A549 (cell line): ENCODE measurements at regions not wholly inside any gene's neighbourhood (a gene's known extent, or its start where the extent isn't known, plus 50 kb on each side); places are given as distances from the start of the nearest gene placed in this dataset.

Experiments
- ATAC-seq, 2 experiments: fragments of 200-7000 bp in 1 of 2; fragments of >200 bp in 1 of 2; cut with Nextera tagmentation in 1 of 2; cut with Tn5 transposase in 1 of 2; 3 replicates each; pipeline versions ENCODE4 v1.8.0 to v1.9.1; 2018 to 2020; ENCODE audit warnings: mild to moderate bottlenecking in 1 of 2, moderate library complexity in 1 of 2
- CTCF ChIA-PET: fragments of 300-600 bp; sonication (Branson Sonifier 250); formaldehyde crosslinking; extraction: SDS; loops from one replicate; lab custom pipeline; 2021; ENCODE audit warnings: antibody characterized with exemption, inconsistent platforms; lab: Yijun Ruan, JAX
- POLR2A ChIA-PET: fragments of 350-600 bp; formaldehyde crosslinking; extraction: SDS; loops from one replicate; lab custom pipeline; 2021; ENCODE audit warnings: antibody characterized with exemption, inconsistent platforms; lab: Yijun Ruan, JAX
- DNase-seq, 2 experiments: peaks; one replicate each; pipeline versions ENCODE4 v3.0.0 to v3.0.0-alpha.2; 2011 to 2016; ENCODE audit warnings: low read depth in 1 of 2, low spot score in 1 of 2
- FAIRE-seq: peaks from 2 replicates; lab custom pipeline; 2011; peaks lifted over from hg19 to GRCh38; lab: Jason Lieb, UNC
- H3K27ac ChIP-seq, 2 experiments: fragments of >200 bp; sonication (Bioruptor Twin); formaldehyde crosslinking; 3 replicates each; pipeline ENCODE4 v1.5.1; 2016 to 2017
- H3K4me1 ChIP-seq: fragments of >200 bp; sonication (Bioruptor Twin); formaldehyde crosslinking; 3 replicates; pipeline ENCODE4 v1.6.1; 2016
- H3K4me2 ChIP-seq: fragments of >200 bp; sonication (Bioruptor Twin); formaldehyde crosslinking; 3 replicates; pipeline ENCODE4 v1.6.1; 2016
- H3K4me3 ChIP-seq: fragments of >200 bp; sonication (Bioruptor Twin); formaldehyde crosslinking; 3 replicates; pipeline ENCODE4 v1.5.1; 2016
- H3K9me3 ChIP-seq: fragments of >200 bp; sonication (Bioruptor Twin); formaldehyde crosslinking; 3 replicates; pipeline ENCODE4 v1.6.1; 2016
- CEBPB ChIP-seq, 2 experiments: fragments of >200 bp in 1 of 2; sonication (Bioruptor Twin) in 1 of 2; formaldehyde crosslinking in 1 of 2; IDR thresholded peaks; 2 replicates each; pipeline ENCODE4 v1.6.1; 2012 to 2016
- CHD2 ChIP-seq: fragments of 150-350 bp; IDR thresholded peaks from 2 replicates; pipeline ENCODE4 v1.6.1; 2014; ENCODE audit warnings: low read length; ENCODE audit not compliant: partially characterized antibody
- E2F6 ChIP-seq: IDR thresholded peaks from 2 replicates; pipeline ENCODE4 v1.6.1; 2012; ENCODE audit warnings: low read depth, borderline replicate concordance
- EP300 ChIP-seq, 2 experiments: fragments of >200 bp; sonication (Bioruptor Twin); formaldehyde crosslinking; IDR thresholded peaks; 2 replicates in 1 of 2; 3 replicates in 1 of 2; pipeline ENCODE4 v1.6.1; 2016 to 2017
- ESRRA ChIP-seq: fragments of 150-350 bp; IDR thresholded peaks from 2 replicates; pipeline ENCODE4 v1.6.1; 2014; ENCODE audit warnings: mild to moderate bottlenecking, low read length, borderline replicate concordance
- FOSB ChIP-seq: fragments of 250-450 bp; sonication (Bioruptor Pico); IDR thresholded peaks from 2 replicates; pipeline ENCODE4 v1.5.0; 2020; ENCODE audit warnings: mild to moderate bottlenecking, moderate library complexity
- FOSL2 ChIP-seq, 2 experiments: fragments of 450-650 bp in 1 of 2; fragments of >200 bp in 1 of 2; sonication (Bioruptor Twin) in 1 of 2; formaldehyde crosslinking; IDR thresholded peaks; 2 replicates each; pipeline versions ENCODE4 v1.5.0 to v1.6.1; 2016 to 2020; ENCODE audit warnings: mild to moderate bottlenecking in 1 of 2, moderate library complexity in 1 of 2
- GATA3 ChIP-seq: IDR thresholded peaks from 2 replicates; pipeline ENCODE4 v1.6.1; 2012; ENCODE audit warnings: borderline replicate concordance
- HDAC2 ChIP-seq: fragments of 200-600 bp; sonication (generic); IDR thresholded peaks from 2 replicates; pipeline ENCODE4 v1.6.1; 2016
- HEYL ChIP-seq: fragments of 250-450 bp; sonication (Bioruptor Pico); IDR thresholded peaks from 2 replicates; pipeline ENCODE4 v1.8.0; 2021; ENCODE audit warnings: mild to moderate bottlenecking, moderate library complexity
- HOXB13 ChIP-seq: fragments of 250-450 bp; sonication (Bioruptor Pico); IDR thresholded peaks from 2 replicates; pipeline ENCODE4 v1.5.0; 2020; ENCODE audit warnings: low read depth, mild to moderate bottlenecking, moderate library complexity
- HOXB5 ChIP-seq: fragments of 250-450 bp; sonication (Bioruptor Pico); IDR thresholded peaks from 2 replicates; pipeline ENCODE4 v1.5.0; 2020; ENCODE audit warnings: mild to moderate bottlenecking, moderate library complexity
- JUN ChIP-seq, 2 experiments: fragments of >200 bp; sonication (Bioruptor Twin); formaldehyde crosslinking; IDR thresholded peaks; 2 replicates in 1 of 2; 3 replicates in 1 of 2; pipeline ENCODE4 v1.6.1; 2016 to 2017
- JUNB ChIP-seq: fragments of >200 bp; sonication (Bioruptor Twin); formaldehyde crosslinking; IDR thresholded peaks from 2 replicates; pipeline ENCODE4 v1.6.1; 2016
- KDM1A ChIP-seq: fragments of 200-600 bp; sonication (generic); IDR thresholded peaks from 2 replicates; pipeline ENCODE4 v1.6.1; 2016; ENCODE audit warnings: low read depth, mild to moderate bottlenecking
- KDM5A ChIP-seq: fragments of 200-600 bp; sonication (generic); IDR thresholded peaks from 2 replicates; pipeline ENCODE4 v1.6.1; 2016; ENCODE audit warnings: antibody characterized with exemption, mild to moderate bottlenecking
- MAFK ChIP-seq: fragments of 450-650 bp; IDR thresholded peaks from 2 replicates; pipeline ENCODE4 v1.6.1; 2014; ENCODE audit not compliant: partially characterized antibody
- MAX ChIP-seq: IDR thresholded peaks from 2 replicates; pipeline ENCODE4 v1.6.1; 2012
- MYC ChIP-seq: IDR thresholded peaks from 2 replicates; pipeline ENCODE4 v1.6.1; 2012; ENCODE audit warnings: mild to moderate bottlenecking, inconsistent platforms, low read length, improper control_type of control experiment, borderline replicate concordance
- NFE2L2 ChIP-seq: fragments of 150-350 bp; conservative IDR thresholded peaks from 2 replicates; pipeline ENCODE4 v1.6.1; 2014; ENCODE audit warnings: low read length
- NPAS2 ChIP-seq: fragments of 250-450 bp; sonication (Bioruptor Pico); IDR thresholded peaks from 2 replicates; pipeline ENCODE4 v1.8.0; 2022; ENCODE audit warnings: mild to moderate bottlenecking, moderate library complexity, borderline replicate concordance
- NR3C1 ChIP-seq: fragments of >200 bp; sonication (Bioruptor Twin); formaldehyde crosslinking; IDR thresholded peaks from 3 replicates; pipeline ENCODE4 v1.6.1; 2017
- PHF8 ChIP-seq: fragments of 200-600 bp; sonication (generic); IDR thresholded peaks from 2 replicates; pipeline ENCODE4 v1.6.1; 2016; ENCODE audit warnings: low read depth, mild to moderate bottlenecking, antibody characterized with exemption, moderate library complexity, borderline replicate concordance
- POLR2A ChIP-seq: IDR thresholded peaks from 2 replicates; pipeline ENCODE4 v1.6.1; 2012; ENCODE audit warnings: mild to moderate bottlenecking, low read length
- RARB ChIP-seq: fragments of 250-450 bp; sonication (Bioruptor Pico); IDR thresholded peaks from 2 replicates; pipeline ENCODE4 v1.8.0; 2021; ENCODE audit warnings: mild to moderate bottlenecking, moderate library complexity
- RCOR1 ChIP-seq: fragments of 150-350 bp; IDR thresholded peaks from 2 replicates; pipeline ENCODE4 v1.6.1; 2014; ENCODE audit warnings: antibody characterized with exemption, low read length, low read depth
- RNF2 ChIP-seq: fragments of 200-600 bp; sonication (generic); IDR thresholded peaks from 2 replicates; pipeline ENCODE4 v1.6.1; 2016; ENCODE audit warnings: low read depth, mild to moderate bottlenecking, antibody characterized with exemption, moderate library complexity, borderline replicate concordance
- SMC3 ChIP-seq: fragments of >200 bp; sonication (Bioruptor Twin); formaldehyde crosslinking; IDR thresholded peaks from 3 replicates; pipeline ENCODE4 v1.6.1; 2018; ENCODE audit warnings: inconsistent platforms
- SREBF2 ChIP-seq: fragments of 450-650 bp; IDR thresholded peaks from 2 replicates; pipeline ENCODE4 v1.6.1; 2014; ENCODE audit warnings: mild to moderate bottlenecking, moderate library complexity
- TFCP2L1 ChIP-seq: fragments of 250-450 bp; sonication (Bioruptor Pico); IDR thresholded peaks from 2 replicates; pipeline ENCODE4 v1.5.0; 2021; ENCODE audit warnings: mild to moderate bottlenecking
- TP53 ChIP-seq: fragments of 250-450 bp; sonication (Bioruptor Pico); IDR thresholded peaks from 2 replicates; pipeline ENCODE4 v1.5.0; 2021; ENCODE audit warnings: mild to moderate bottlenecking, moderate library complexity
- USF2 ChIP-seq: fragments of 450-650 bp; IDR thresholded peaks from 2 replicates; pipeline ENCODE4 v1.6.1; 2014; ENCODE audit warnings: antibody characterized with exemption
- ZNF302 ChIP-seq: fragments of 250-450 bp; sonication (Bioruptor Pico); IDR thresholded peaks from 2 replicates; pipeline ENCODE4 v1.9.0; 2021; ENCODE audit warnings: inconsistent platforms, mild to moderate bottlenecking, moderate library complexity
- ZSCAN20 ChIP-seq: fragments of 250-450 bp; sonication (Bioruptor Pico); IDR thresholded peaks from 2 replicates; pipeline ENCODE4 v1.8.0; 2022; ENCODE audit warnings: mild to moderate bottlenecking, moderate library complexity
- WGBS: methylation state at CpG from one replicate; pipeline ENCODE4 v1.1.6; 2017; ENCODE audit errors: missing lambda C conversion rate; 5-methylcytosine and 5-hydroxymethylcytosine counted together
- TF ChIP-seq, protein P1 (sequence below): IDR thresholded peaks from 2 replicates; pipeline ENCODE4 v1.6.1; 2012
- TF ChIP-seq, protein P2 (sequence below): fragments of >200 bp; sonication (Bioruptor Twin); formaldehyde crosslinking; IDR thresholded peaks from 2 replicates; pipeline ENCODE4 v1.6.1; 2016

DNA sequence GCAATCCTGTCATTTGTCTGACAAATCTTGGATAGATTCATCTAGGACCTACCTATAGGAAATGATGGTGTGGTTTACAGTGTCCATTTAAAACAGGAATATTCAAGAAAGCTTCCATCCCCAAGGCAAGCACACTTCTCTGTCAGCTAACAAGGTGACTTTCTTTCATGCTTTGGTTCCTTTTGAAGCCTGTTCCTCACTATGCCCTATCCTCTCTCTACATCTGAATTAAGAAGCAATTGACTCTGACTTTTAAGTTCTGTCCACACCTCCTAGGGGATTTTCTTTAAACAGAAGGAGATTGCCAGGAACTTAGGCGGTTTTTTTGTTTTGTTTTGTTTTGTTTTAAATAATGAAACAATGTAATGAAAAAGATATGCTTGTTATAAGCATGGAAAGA is 1181.4 kb upstream of the TENM3 start:
- H3K4me1 ChIP-seq: no peaks in the 10 kb centered on the region
- 0% methylated on average over 1 of the region's 1 CpG for WGBS
- FAIRE-seq: no peak

GRCh38 chr4:181063212-181063611 is 1180.0 kb upstream of the TENM3 start:
- Histone ChIP-seq H3K27ac (no peak overlapping the region), H3K4me2 (no peak overlapping the region)
- FAIRE-seq (no peak), ATAC-seq (no peak)
- POLR2A ChIA-PET: no interaction called here
- TF ChIP-seq EP300 (IDR thresholded peaks at IDR 0.05) (no peak), HOXB13 (CRISPR knock-in tag) (no peak), RCOR1 (no peak), HOXB5 (CRISPR knock-in tag) (no peak), SMC3 (no peak), E2F6 (no peak), FOSL2 (IDR thresholded peaks at IDR 0.05) (no peak), FOSL2 (CRISPR knock-in tag; IDR thresholded peaks at IDR 0.05) (no peak), NR3C1 (no peak), POLR2A (no peak), TFCP2L1 (CRISPR knock-in tag) (no peak), TP53 (no peak)
- TF ChIP-seq, all 56 proteins: peak for 0
- DNase-seq: no peak
- Histone ChIP-seq H3K9me3 (no peaks in the 10 kb centered on the region), H3K4me3 (no peak overlapping the region), H3K4me1 (no peaks in the 10 kb centered on the region)
- 0% methylated on average over 3 of the region's 3 CpGs for WGBS
- CTCF ChIA-PET: no interaction called here

More for the DNA sequence above, 1181.4 kb upstream of the TENM3 start:
- no peak for ATAC-seq
- H3K27ac ChIP-seq: no peak overlapping the region
- no peak for DNase-seq
- no peak overlapping the region for H3K4me2 ChIP-seq
- TF ChIP-seq CHD2 (no peak), HDAC2 (no peak), SREBF2 (no peak), EP300 (IDR thresholded peaks at IDR 0.05) (no peak), RNF2 (no peak), ESRRA (no peak), JUNB (no peak), HOXB5 (CRISPR knock-in tag) (no peak), JUN (IDR thresholded peaks at IDR 0.05) (no peak), ZNF302 (CRISPR knock-in tag) (no peak), RARB (CRISPR knock-in tag) (no peak), PHF8 (no peak), ZSCAN20 (no peak), KDM5A (no peak), FOSB (CRISPR knock-in tag) (no peak)
- TF ChIP-seq, protein P1, sequence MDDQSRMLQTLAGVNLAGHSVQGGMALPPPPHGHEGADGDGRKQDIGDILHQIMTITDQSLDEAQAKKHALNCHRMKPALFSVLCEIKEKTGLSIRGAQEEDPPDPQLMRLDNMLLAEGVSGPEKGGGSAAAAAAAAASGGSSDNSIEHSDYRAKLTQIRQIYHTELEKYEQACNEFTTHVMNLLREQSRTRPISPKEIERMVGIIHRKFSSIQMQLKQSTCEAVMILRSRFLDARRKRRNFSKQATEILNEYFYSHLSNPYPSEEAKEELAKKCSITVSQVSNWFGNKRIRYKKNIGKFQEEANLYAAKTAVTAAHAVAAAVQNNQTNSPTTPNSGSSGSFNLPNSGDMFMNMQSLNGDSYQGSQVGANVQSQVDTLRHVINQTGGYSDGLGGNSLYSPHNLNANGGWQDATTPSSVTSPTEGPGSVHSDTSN: no peak
- POLR2A ChIA-PET: no interaction called here
- CTCF ChIA-PET: no interaction called here
- H3K4me3 ChIP-seq: no peak overlapping the region
- no peaks in the 10 kb centered on the region for H3K9me3 ChIP-seq

- Histone ChIP-seq H3K27ac (no peak overlapping the region), H3K9me3 (no peaks in the 10 kb centered on the region), H3K4me1 (no peaks in the 10 kb centered on the region), H3K4me3 (no peak overlapping the region), H3K4me2 (no peak overlapping the region)
- DNase-seq (no peak), ATAC-seq (no peak), FAIRE-seq (no peak)
- ChIA-PET CTCF (no interaction called here), POLR2A (no interaction called here)
- TF ChIP-seq, protein P2, sequence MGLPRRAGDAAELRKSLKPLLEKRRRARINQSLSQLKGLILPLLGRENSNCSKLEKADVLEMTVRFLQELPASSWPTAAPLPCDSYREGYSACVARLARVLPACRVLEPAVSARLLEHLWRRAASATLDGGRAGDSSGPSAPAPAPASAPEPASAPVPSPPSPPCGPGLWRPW: no peak
- TF ChIP-seq ZSCAN20: no peak
- TF ChIP-seq USF2: no peak
- no peak for TF ChIP-seq JUN (IDR thresholded peaks at IDR 0.05)
- TF ChIP-seq MAFK: no peak
- TF ChIP-seq NPAS2 (CRISPR knock-in tag): no peak
- TF ChIP-seq MAX: no peak
- TF ChIP-seq, protein P1: no peak
- TF ChIP-seq KDM5A: no peak
- no peak for TF ChIP-seq KDM1A
- no peak for TF ChIP-seq JUNB
- TF ChIP-seq MYC: no peak
- no peak for TF ChIP-seq CEBPB (IDR thresholded peaks at IDR 0.05)
- no peak for TF ChIP-seq POLR2A
- no peak for TF ChIP-seq TP53
- no peak for TF ChIP-seq HEYL (CRISPR knock-in tag)
- no peak for TF ChIP-seq GATA3
- TF ChIP-seq NFE2L2: no peak
Observed at GRCh38 chr4:181077341-181077740, 1165.9 kb upstream of the TENM3 start.
